ENCODE measurements at regions not wholly inside any gene's neighbourhood (a gene's known extent, or its start where the extent isn't known, plus 50 kb on each side); places are given as distances from the start of the nearest gene placed in this dataset.

DNA sequence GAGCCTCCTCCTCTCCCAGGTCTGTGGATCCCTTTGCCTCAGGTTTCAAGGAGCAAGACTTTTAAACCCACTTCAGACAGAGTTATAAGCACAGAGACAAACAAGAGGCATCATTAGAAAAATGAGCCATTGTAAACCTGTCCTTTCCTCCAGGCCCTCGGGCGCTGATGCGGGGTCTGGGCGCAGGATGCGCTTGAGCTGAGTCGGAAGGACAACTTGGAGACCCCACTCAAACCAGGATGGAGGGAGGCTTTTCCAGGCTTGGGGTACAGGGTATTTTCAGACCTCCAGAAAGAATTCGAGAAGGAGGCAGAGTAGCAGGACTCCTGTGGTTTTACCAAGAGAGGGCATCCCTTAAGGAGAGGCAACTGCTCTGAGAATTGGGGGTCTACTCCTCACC lies 155.6 kb downstream of the NUFIP1 start:
- no TSS peak for BruUV-seq (replicated peaks)
- TF ChIP-seq EZH2 (IDR thresholded peaks at IDR 0.05; ENCODE audit: borderline replicate concordance, low read depth, low read length, poor library complexity, severe bottlenecking): no peak
- TF ChIP-seq, protein P1, sequence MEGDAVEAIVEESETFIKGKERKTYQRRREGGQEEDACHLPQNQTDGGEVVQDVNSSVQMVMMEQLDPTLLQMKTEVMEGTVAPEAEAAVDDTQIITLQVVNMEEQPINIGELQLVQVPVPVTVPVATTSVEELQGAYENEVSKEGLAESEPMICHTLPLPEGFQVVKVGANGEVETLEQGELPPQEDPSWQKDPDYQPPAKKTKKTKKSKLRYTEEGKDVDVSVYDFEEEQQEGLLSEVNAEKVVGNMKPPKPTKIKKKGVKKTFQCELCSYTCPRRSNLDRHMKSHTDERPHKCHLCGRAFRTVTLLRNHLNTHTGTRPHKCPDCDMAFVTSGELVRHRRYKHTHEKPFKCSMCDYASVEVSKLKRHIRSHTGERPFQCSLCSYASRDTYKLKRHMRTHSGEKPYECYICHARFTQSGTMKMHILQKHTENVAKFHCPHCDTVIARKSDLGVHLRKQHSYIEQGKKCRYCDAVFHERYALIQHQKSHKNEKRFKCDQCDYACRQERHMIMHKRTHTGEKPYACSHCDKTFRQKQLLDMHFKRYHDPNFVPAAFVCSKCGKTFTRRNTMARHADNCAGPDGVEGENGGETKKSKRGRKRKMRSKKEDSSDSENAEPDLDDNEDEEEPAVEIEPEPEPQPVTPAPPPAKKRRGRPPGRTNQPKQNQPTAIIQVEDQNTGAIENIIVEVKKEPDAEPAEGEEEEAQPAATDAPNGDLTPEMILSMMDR (conservative IDR thresholded peaks at IDR 0.05; ENCODE audit: low read depth, low read length): no peak
- no peak overlapping the region for H3K4me3 ChIP-seq (ENCODE audit: low read depth, low read length, poor library complexity, severe bottlenecking)
- no peak for DNase-seq (ENCODE audit: low spot score)
- no peaks in the 10 kb centered on the region for H3K9me3 ChIP-seq (ENCODE audit: low read depth, low read length, poor library complexity, severe bottlenecking)
- CTCF ChIA-PET: no interaction called here
- no peaks in the 10 kb centered on the region for H3K36me3 ChIP-seq (ENCODE audit: insufficient read depth, low read length, poor library complexity, severe bottlenecking)
- H3K4me1 ChIP-seq (ENCODE audit: insufficient read depth, low read length, poor library complexity, severe bottlenecking): no peaks in the 10 kb centered on the region
- no peaks in the 10 kb centered on the region for H3K27me3 ChIP-seq (replicated peaks; ENCODE audit: insufficient read depth, low read depth, low read length, poor library complexity)
- POLR2A ChIA-PET (ENCODE audit: low non-redundant PET): no interaction called here
- intact Hi-C loops (cut with micrococcal nuclease; ENCODE audit: unreplicated experiment): no loop called here
- no peak overlapping the region for H3K27ac ChIP-seq (ENCODE audit: low read depth, low read length, poor library complexity, severe bottlenecking)

DNA sequence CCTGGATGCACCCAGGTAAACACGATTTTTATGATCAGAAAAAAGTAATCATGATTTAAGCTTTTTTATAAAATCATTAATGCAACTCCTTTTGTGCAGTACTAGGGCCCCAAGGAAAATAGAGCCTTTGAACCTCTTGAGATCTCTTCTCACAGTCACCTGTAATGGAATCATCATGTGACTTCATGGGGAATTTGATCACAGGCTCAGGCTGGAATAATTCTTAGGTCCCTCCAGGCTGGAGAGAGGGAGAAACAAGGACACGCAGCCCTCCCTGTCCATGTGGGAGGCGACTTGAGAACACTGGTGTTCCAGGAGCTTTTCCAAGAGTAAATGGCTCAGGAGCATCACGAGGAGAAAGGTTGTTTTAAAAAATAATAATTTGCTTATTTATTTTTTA lies 156.1 kb downstream of the NUFIP1 start:
- CTCF ChIA-PET: no interaction called here
- no peaks in the 10 kb centered on the region for H3K9me3 ChIP-seq (ENCODE audit: low read depth, low read length, poor library complexity, severe bottlenecking)
- H3K27ac ChIP-seq (ENCODE audit: low read depth, low read length, poor library complexity, severe bottlenecking): no peak overlapping the region
- no peak overlapping the region for H3K4me3 ChIP-seq (ENCODE audit: low read depth, low read length, poor library complexity, severe bottlenecking)
- no peaks in the 10 kb centered on the region for H3K4me1 ChIP-seq (ENCODE audit: insufficient read depth, low read length, poor library complexity, severe bottlenecking)
- H3K36me3 ChIP-seq (ENCODE audit: insufficient read depth, low read length, poor library complexity, severe bottlenecking): no peaks in the 10 kb centered on the region
- no peak for TF ChIP-seq EZH2 (IDR thresholded peaks at IDR 0.05; ENCODE audit: borderline replicate concordance, low read depth, low read length, poor library complexity, severe bottlenecking)
- TF ChIP-seq, protein P1 (conservative IDR thresholded peaks at IDR 0.05; ENCODE audit: low read depth, low read length): no peak
- BruUV-seq (replicated peaks): no TSS peak
- no peak for DNase-seq (ENCODE audit: low spot score)
- POLR2A ChIA-PET (ENCODE audit: low non-redundant PET): interaction anchor here (0.6 kb wide), 1 partner anchor 1768 kb away, joined by 3 read pairs; no protein-coding TSS in a partner anchor
- intact Hi-C loops (cut with micrococcal nuclease; ENCODE audit: unreplicated experiment): no loop called here
- H3K27me3 ChIP-seq (replicated peaks; ENCODE audit: insufficient read depth, low read depth, low read length, poor library complexity): no peaks in the 10 kb centered on the region

DNA sequence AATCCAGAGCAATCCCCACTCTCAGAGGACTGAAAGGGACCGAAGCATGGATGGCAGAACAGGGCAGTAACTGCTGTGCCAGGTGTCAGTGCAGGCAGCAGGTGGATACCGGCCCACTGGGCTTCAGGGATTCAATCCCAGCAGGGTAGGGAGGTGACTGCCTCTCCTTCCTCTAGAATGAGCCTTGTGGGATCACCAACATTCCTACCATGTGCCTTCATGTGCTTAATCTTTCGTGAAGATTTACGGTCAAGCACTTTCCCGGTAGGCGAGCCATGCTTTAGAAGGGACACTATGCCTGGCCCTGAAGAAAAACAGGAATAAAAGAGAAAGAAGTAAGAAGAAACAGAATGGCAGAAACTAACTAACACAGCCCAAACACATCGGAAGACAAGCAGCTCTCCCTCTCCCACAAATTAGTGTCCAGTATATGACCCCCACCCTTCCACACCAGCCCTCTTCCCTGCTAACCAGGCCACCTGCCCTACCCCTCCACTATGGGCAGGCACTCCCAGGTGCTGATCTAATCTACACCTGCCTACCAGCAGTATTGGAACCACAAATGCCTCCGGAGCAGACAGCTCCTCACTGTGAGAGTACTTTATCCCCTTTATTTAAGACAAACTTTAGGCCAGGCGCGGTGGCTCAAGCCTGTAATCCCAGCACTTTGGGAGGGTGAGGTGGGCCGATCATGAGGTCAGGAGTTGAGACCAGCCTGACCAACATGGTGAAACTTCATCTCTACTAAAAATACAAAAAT lies 162.5 kb downstream of the NUFIP1 start:
- POLR2A ChIA-PET (ENCODE audit: low non-redundant PET): no interaction called here

More for the DNA sequence above, 162.5 kb downstream of the NUFIP1 start:
- H3K4me3 ChIP-seq (ENCODE audit: low read depth, low read length, poor library complexity, severe bottlenecking): no peak overlapping the region
- H3K9me3 ChIP-seq (ENCODE audit: low read depth, low read length, poor library complexity, severe bottlenecking): no peaks in the 10 kb centered on the region
- CTCF ChIA-PET: no interaction called here
- TF ChIP-seq EZH2 (IDR thresholded peaks at IDR 0.05; ENCODE audit: borderline replicate concordance, low read depth, low read length, poor library complexity, severe bottlenecking): no peak
- TF ChIP-seq, protein P1 (conservative IDR thresholded peaks at IDR 0.05; ENCODE audit: low read depth, low read length): no peak
- DNase-seq (ENCODE audit: low spot score): no peak
- H3K27ac ChIP-seq (ENCODE audit: low read depth, low read length, poor library complexity, severe bottlenecking): no peak overlapping the region
- no TSS peak for BruUV-seq (replicated peaks)
- intact Hi-C loops (cut with micrococcal nuclease; ENCODE audit: unreplicated experiment): no loop called here
- H3K4me1 ChIP-seq (ENCODE audit: insufficient read depth, low read length, poor library complexity, severe bottlenecking): no peaks in the 10 kb centered on the region
- H3K36me3 ChIP-seq (ENCODE audit: insufficient read depth, low read length, poor library complexity, severe bottlenecking): no peaks in the 10 kb centered on the region
- no peaks in the 10 kb centered on the region for H3K27me3 ChIP-seq (replicated peaks; ENCODE audit: insufficient read depth, low read depth, low read length, poor library complexity)
